Smooth muscle cell (in vitro differentiated cells): ENCODE measurements at regions not wholly inside any gene's neighbourhood (a gene's known extent, or its start where the extent isn't known, plus 50 kb on each side); places are given as distances from the start of the nearest gene placed in this dataset.
A peak's percentile ranks its signal among the peaks of the same experiment; 100 is the strongest.

Experiments
- DNase-seq: peaks from one replicate; lab custom pipeline; 2025; ENCODE audit not compliant: unreplicated experiment; lab: John Stamatoyannopoulos, UW
- H2AFZ ChIP-seq: fragments of 200-600 bp; sonication (generic); 2 replicates; pipeline ENCODE4 v1.6.0; 2016; ENCODE audit warnings: antibody characterized with exemption, low read depth, mild to moderate bottlenecking
- H3F3A ChIP-seq: fragments of 200-600 bp; sonication (generic); 2 replicates; pipeline ENCODE4 v1.6.0; 2017; ENCODE audit warnings: antibody characterized with exemption, low read depth
- H3K27ac ChIP-seq: fragments of 200-600 bp; sonication (generic); 2 replicates; pipeline ENCODE4 v1.5.1; 2016; ENCODE audit warnings: low read depth, mild to moderate bottlenecking
- H3K27me3 ChIP-seq: fragments of 200-600 bp; sonication (generic); 2 replicates; pipeline ENCODE4 v1.6.1; 2016; ENCODE audit warnings: low read depth, mild to moderate bottlenecking
- H3K36me3 ChIP-seq: fragments of 200-600 bp; sonication (generic); 2 replicates; pipeline ENCODE4 v1.5.1; 2016; ENCODE audit warnings: low read depth
- H3K4me1 ChIP-seq: fragments of 200-600 bp; sonication (generic); 2 replicates; pipeline ENCODE4 v1.5.1; 2016; ENCODE audit warnings: low read depth
- H3K4me2 ChIP-seq: fragments of 200-600 bp; sonication (generic); 2 replicates; pipeline ENCODE4 v1.6.0; 2016; ENCODE audit warnings: mild to moderate bottlenecking
- H3K4me3 ChIP-seq: fragments of 200-600 bp; sonication (generic); 2 replicates; pipeline ENCODE4 v1.5.1; 2016; ENCODE audit warnings: mild to moderate bottlenecking
- H3K79me2 ChIP-seq: fragments of 200-600 bp; sonication (generic); 2 replicates; pipeline ENCODE4 v1.6.0; 2016; ENCODE audit warnings: low read depth, mild to moderate bottlenecking
- H3K9ac ChIP-seq: fragments of 200-600 bp; sonication (generic); 2 replicates; pipeline ENCODE4 v1.6.0; 2016; ENCODE audit warnings: low read depth
- H3K9me3 ChIP-seq: fragments of 200-600 bp; sonication (generic); replicated peaks from 2 replicates; pipeline ENCODE4 v1.5.1; 2016; ENCODE audit warnings: low read depth
- H4K20me1 ChIP-seq: fragments of 200-600 bp; sonication (generic); 2 replicates; pipeline ENCODE4 v1.6.0; 2016; ENCODE audit warnings: low read depth
- WGBS: methylation state at CpG from one replicate; pipeline ENCODE4 v1.1.7; 2016; ENCODE audit warnings: low lambda C conversion rate; 5-methylcytosine and 5-hydroxymethylcytosine counted together
- TF ChIP-seq, protein P1 (sequence below): fragments of 200-600 bp; sonication (generic); IDR thresholded peaks from 2 replicates; pipeline ENCODE4 v1.5.1; 2017; ENCODE audit warnings: borderline replicate concordance, mild to moderate bottlenecking, antibody characterized with exemption; ENCODE audit not compliant: insufficient read depth, poor library complexity, severe bottlenecking

DNA sequence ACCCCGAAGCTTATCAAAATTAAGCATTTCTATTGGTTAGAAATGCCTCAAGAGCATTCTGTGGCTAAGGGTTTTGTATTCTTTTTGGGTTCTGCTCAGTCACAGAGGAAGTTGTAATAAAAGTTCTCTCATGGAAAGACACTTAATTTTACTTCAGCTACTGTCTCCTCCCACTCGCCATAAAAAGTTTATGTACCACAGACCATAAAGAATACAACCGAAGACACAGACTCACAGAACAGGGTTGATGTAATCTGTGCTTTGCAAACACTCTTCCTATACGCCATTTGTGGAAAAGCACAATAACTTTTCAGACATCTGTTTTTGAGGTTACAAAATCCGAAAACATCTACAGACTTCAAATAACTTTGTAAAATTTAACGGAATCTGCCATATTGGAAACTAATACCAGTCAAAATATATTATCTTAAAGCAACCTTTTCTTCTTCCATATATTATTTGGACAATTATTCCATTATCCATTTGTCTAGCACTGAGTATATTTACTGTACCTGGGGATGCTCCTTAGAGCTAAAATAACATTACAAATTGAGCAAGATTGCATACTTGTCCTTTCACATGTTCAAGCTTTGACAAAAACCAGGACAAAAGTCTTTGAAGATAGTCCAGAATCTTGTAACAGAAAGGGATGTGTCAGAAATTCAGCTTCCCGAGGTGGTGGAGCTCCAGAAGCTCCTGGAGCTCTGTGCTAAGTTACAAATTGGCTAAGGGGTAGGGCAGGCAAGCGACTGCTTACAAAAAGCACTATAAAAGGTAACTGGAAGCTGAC, 219.0 kb upstream of the MEOX2 start:
- no peaks in the 10 kb centered on the region for H3K27me3 ChIP-seq
- TF ChIP-seq, protein P1, sequence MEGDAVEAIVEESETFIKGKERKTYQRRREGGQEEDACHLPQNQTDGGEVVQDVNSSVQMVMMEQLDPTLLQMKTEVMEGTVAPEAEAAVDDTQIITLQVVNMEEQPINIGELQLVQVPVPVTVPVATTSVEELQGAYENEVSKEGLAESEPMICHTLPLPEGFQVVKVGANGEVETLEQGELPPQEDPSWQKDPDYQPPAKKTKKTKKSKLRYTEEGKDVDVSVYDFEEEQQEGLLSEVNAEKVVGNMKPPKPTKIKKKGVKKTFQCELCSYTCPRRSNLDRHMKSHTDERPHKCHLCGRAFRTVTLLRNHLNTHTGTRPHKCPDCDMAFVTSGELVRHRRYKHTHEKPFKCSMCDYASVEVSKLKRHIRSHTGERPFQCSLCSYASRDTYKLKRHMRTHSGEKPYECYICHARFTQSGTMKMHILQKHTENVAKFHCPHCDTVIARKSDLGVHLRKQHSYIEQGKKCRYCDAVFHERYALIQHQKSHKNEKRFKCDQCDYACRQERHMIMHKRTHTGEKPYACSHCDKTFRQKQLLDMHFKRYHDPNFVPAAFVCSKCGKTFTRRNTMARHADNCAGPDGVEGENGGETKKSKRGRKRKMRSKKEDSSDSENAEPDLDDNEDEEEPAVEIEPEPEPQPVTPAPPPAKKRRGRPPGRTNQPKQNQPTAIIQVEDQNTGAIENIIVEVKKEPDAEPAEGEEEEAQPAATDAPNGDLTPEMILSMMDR, result no peak
- WGBS, result 47% methylated on average over 8 of the region's 8 CpGs
- H3K9ac ChIP-seq, result no peak overlapping the region
- H3K4me1 ChIP-seq, result no peaks in the 10 kb centered on the region
- no peaks in the 10 kb centered on the region for H4K20me1 ChIP-seq
- no peak for DNase-seq
- H3K27ac ChIP-seq, result no peak overlapping the region
- H3F3A ChIP-seq, result no peaks in the 10 kb centered on the region
- no peak overlapping the region for H3K4me3 ChIP-seq
- H3K36me3 ChIP-seq, result no peaks in the 10 kb centered on the region
- no peaks in the 10 kb centered on the region for H3K9me3 ChIP-seq
- no peaks in the 10 kb centered on the region for H3K79me2 ChIP-seq
- H3K4me2 ChIP-seq, result peak overlapping the region; percentile 47
- peak overlapping the region; percentile 71 for H2AFZ ChIP-seq

DNA sequence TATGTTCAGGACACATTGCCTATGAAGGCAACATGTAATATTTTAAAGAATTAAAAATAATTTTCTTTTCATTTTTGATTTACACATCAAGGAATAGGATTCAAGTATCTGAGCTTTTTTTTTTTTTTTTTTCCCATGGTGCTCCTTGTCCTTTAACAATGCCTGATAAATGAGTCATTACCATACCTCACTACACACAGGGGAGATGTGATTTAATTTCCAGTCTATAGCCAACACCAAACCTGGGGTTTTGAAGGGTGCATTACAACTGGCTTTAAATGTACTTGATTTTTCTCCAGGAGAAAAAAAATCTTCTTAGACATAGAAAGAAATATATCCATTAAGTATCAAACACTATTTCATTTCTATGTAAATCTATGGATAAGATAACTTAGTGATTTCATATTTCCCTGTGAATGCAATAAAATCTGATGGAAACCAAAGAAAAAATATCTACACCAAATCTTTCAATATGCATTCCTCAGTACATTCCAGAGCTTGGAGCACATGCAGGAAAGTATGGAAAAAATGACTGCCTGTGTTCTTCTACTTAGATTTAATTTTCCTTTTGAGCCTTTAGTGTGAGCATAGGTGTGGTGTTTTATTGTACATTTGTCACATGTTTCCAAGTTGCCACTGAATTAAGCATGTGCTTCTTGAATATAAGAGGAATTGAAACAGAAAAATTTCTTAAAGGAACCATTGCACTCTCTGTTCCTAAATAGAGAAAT, 204.8 kb upstream of the MEOX2 start:
- H2AFZ ChIP-seq, result no peak overlapping the region
- no peaks in the 10 kb centered on the region for H3F3A ChIP-seq
- no peak overlapping the region for H3K4me3 ChIP-seq
- no peaks in the 10 kb centered on the region for H3K79me2 ChIP-seq
- no peak overlapping the region for H3K27ac ChIP-seq
- no peaks in the 10 kb centered on the region for H3K27me3 ChIP-seq
- H3K4me1 ChIP-seq, result no peaks in the 10 kb centered on the region
- no peak for DNase-seq
- TF ChIP-seq, protein P1, result no peak
- H3K36me3 ChIP-seq, result no peaks in the 10 kb centered on the region
- no peak overlapping the region for H3K4me2 ChIP-seq
- no peaks in the 10 kb centered on the region for H4K20me1 ChIP-seq
- no peaks in the 10 kb centered on the region for H3K9me3 ChIP-seq
- no peak overlapping the region for H3K9ac ChIP-seq

DNA sequence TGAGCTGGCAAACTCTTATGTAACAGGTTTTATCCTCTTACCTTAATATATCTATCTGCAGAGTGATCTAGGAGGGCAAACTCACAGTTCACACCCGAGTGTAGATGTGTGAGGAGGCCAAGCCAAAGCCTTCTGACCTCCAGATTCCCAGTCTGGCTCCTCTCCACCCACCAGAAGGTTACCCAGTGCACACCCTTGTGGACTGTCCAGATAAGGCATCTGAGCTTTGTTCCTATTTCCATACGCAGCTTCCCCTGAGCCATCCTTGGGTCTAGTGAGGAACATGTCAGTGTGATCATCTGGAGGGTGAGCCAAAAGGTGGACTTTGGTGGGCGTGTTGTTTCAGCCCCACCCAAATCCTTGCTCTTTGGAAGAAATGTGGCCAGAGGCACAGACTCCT, 203.0 kb upstream of the MEOX2 start:
- H4K20me1 ChIP-seq, result no peaks in the 10 kb centered on the region
- no peak for DNase-seq
- no peaks in the 10 kb centered on the region for H3K9me3 ChIP-seq
- no peak overlapping the region for H3K4me3 ChIP-seq
- H3K79me2 ChIP-seq, result no peaks in the 10 kb centered on the region
- H3K4me1 ChIP-seq, result no peaks in the 10 kb centered on the region
- H3K27me3 ChIP-seq, result no peaks in the 10 kb centered on the region
- H3K9ac ChIP-seq, result no peak overlapping the region
- no peaks in the 10 kb centered on the region for H3F3A ChIP-seq
- TF ChIP-seq, protein P1, result no peak
- 82% methylated on average over 3 of the region's 3 CpGs for WGBS
- H3K36me3 ChIP-seq, result no peaks in the 10 kb centered on the region
- no peak overlapping the region for H3K4me2 ChIP-seq
- H2AFZ ChIP-seq, result no peak overlapping the region
- no peak overlapping the region for H3K27ac ChIP-seq

DNA sequence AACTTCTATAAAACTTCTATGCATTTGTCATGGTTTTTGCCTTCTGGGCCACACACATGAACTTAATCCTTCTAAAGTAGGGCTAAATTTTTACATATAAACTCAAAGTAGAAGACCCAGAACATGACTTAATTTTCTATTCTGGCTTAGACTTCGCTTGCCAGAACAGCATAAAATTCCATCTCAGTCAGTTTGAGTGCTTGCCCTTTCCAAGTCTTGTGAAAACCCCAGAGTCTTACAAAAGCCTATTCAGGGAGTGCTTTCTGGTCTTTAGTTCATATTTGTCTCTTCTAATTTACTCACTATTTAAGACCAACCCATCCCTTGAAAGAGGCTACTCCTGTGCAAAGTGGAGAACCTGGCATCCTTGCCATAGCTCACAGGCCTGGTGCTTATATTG, 201.6 kb upstream of the MEOX2 start:
- H3F3A ChIP-seq, result no peaks in the 10 kb centered on the region

More for the DNA sequence above, 201.6 kb upstream of the MEOX2 start:
- Histone ChIP-seq H3K4me1 (no peaks in the 10 kb centered on the region), H3K9ac (no peak overlapping the region), H3K27ac (no peak overlapping the region), H2AFZ (no peak overlapping the region), H3K4me2 (no peak overlapping the region), H3K79me2 (no peaks in the 10 kb centered on the region), H3K9me3 (no peaks in the 10 kb centered on the region), H3K4me3 (no peak overlapping the region), H4K20me1 (no peaks in the 10 kb centered on the region), H3K36me3 (no peaks in the 10 kb centered on the region), H3K27me3 (no peaks in the 10 kb centered on the region)
- no peak for DNase-seq
- TF ChIP-seq, protein P1, result no peak
- 97% methylated on average over 1 of the region's 1 CpG for WGBS
